HepG2 (cell line): ENCODE measurements at regions not wholly inside any gene's neighbourhood (a gene's known extent, or its start where the extent isn't known, plus 50 kb on each side); places are given as distances from the start of the nearest gene placed in this dataset.

Experiments
- ATAC-seq: fragments of 200-7000 bp; cut with Tn5 transposase; 3 replicates; pipeline ENCODE4 v1.9.1; 2020; ENCODE audit warnings: mild to moderate bottlenecking, moderate library complexity
- BruUV-seq: library from RNA; stranded (reverse); fragments of 400-500 nt; replicated peaks from 2 replicates; lab custom pipeline; 2021; lab: Mats Ljungman, UMichigan
- CTCF ChIA-PET: fragments of 300-600 bp; formaldehyde crosslinking; extraction: SDS; loops from one replicate; lab custom pipeline; 2021; ENCODE audit warnings: low total read pairs, inconsistent platforms, low intra/inter-chr PET ratio; lab: Yijun Ruan, JAX
- POLR2A ChIA-PET: fragments of 350-600 bp; sonication (Branson Sonifier 250); formaldehyde crosslinking; loops from one replicate; lab custom pipeline; 2020; ENCODE audit warnings: antibody characterized with exemption, inconsistent platforms; lab: Yijun Ruan, JAX
- DNase-seq: peaks from one replicate; pipeline ENCODE4 v3.0.0-alpha.2; 2015; ENCODE audit warnings: low spot score
- FAIRE-seq: peaks from 3 replicates; lab custom pipeline; 2011; peaks lifted over from hg19 to GRCh38; lab: Jason Lieb, UNC
- H2AFZ ChIP-seq: one replicate; pipeline ENCODE4 v1.6.1; 2011; ENCODE audit warnings: low read length, inconsistent platforms
- H3K27ac ChIP-seq: fragments of 300-600 bp; 3 replicates; pipeline ENCODE4 v1.8.0; 2011; ENCODE audit warnings: mixed run types, mild to moderate bottlenecking, mixed read lengths, low read length, inconsistent platforms; ENCODE audit not compliant: insufficient read depth; ENCODE audit errors: extremely low read length
- H3K27me3 ChIP-seq, 2 experiments: fragments of 200-600 bp in 1 of 2; 2 replicates in 1 of 2; 3 replicates in 1 of 2; pipeline versions ENCODE4 v1.6.0 to v1.8.0; 2011; ENCODE audit warnings: low read length in 2 of 2, mild to moderate bottlenecking in 2 of 2, moderate library complexity in 2 of 2, inconsistent platforms in 1 of 2; ENCODE audit not compliant: insufficient read depth in 2 of 2, control insufficient read depth in 1 of 2
- H3K36me3 ChIP-seq, 2 experiments: fragments of 200-600 bp in 1 of 2; replicated peaks in 1 of 2; 2 replicates in 1 of 2; 3 replicates in 1 of 2; pipeline versions ENCODE4 v1.5.1 to v1.8.0; 2011; ENCODE audit warnings: low read length in 2 of 2, inconsistent platforms in 1 of 2; ENCODE audit not compliant: insufficient read depth in 2 of 2, control insufficient read depth in 1 of 2
- H3K4me1 ChIP-seq: 2 replicates; pipeline ENCODE4 v1.5.1; 2012; ENCODE audit warnings: low read length, inconsistent platforms; ENCODE audit not compliant: insufficient read depth
- H3K4me2 ChIP-seq: 2 replicates; pipeline ENCODE4 v1.6.0; 2011; ENCODE audit warnings: low read depth, low read length, inconsistent platforms
- H3K4me3 ChIP-seq, 3 experiments: fragments of 200-600 bp in 1 of 3; sonication (generic), shearing (Covaris generic) in 1 of 3; replicated peaks in 1 of 3; 2 replicates each; pipeline ENCODE4 v1.5.1; 2011 to 2016; ENCODE audit warnings: low read length in 3 of 3, inconsistent platforms in 2 of 3, low read depth in 2 of 3, mild to moderate bottlenecking in 2 of 3, control low read depth in 1 of 3, mixed read lengths in 1 of 3; ENCODE audit not compliant: insufficient read depth in 1 of 3
- H3K79me2 ChIP-seq: one replicate; pipeline ENCODE4 v1.6.1; 2011; ENCODE audit warnings: low read length, inconsistent platforms; ENCODE audit not compliant: insufficient read depth
- H3K9ac ChIP-seq: 2 replicates; pipeline ENCODE4 v1.6.0; 2011; ENCODE audit warnings: mild to moderate bottlenecking, low read depth, low read length, inconsistent platforms; ENCODE audit not compliant: insufficient read depth
- H3K9me3 ChIP-seq: 2 replicates; pipeline ENCODE4 v1.5.1; 2012; ENCODE audit warnings: mild to moderate bottlenecking, low read length
- H4K20me1 ChIP-seq: 2 replicates; pipeline ENCODE4 v1.6.0; 2011; ENCODE audit warnings: inconsistent platforms, mild to moderate bottlenecking, low read length, moderate library complexity; ENCODE audit not compliant: insufficient read depth
- DR1 ChIP-seq: sonication (generic); formaldehyde crosslinking; IDR thresholded peaks from 2 replicates; pipeline ENCODE4 v1.8.0; 2021; ENCODE audit warnings: mild to moderate bottlenecking, missing genetic modification reagents, inconsistent platforms
- HIVEP1 ChIP-seq: sonication (generic); formaldehyde crosslinking; IDR thresholded peaks from 2 replicates; pipeline ENCODE4 v1.4.0; 2020; ENCODE audit warnings: mild to moderate bottlenecking, missing genetic modification reagents
- HNRNPLL ChIP-seq: fragments of 200-400 bp; formaldehyde crosslinking; IDR thresholded peaks from 2 replicates; pipeline ENCODE4 v1.6.1; 2017; ENCODE audit warnings: mild to moderate bottlenecking, low read depth, low read length; ENCODE audit not compliant: poor library complexity, severe bottlenecking
- JARID2 ChIP-seq: sonication (generic); formaldehyde crosslinking; IDR thresholded peaks from 2 replicates; pipeline ENCODE4 v1.8.1; 2023; ENCODE audit warnings: missing genetic modification reagents, inconsistent platforms; ENCODE audit not compliant: insufficient replicate concordance
- NCOA1 ChIP-seq: sonication (generic); formaldehyde crosslinking; IDR thresholded peaks from 2 replicates; pipeline ENCODE4 v1.9.0; 2021; ENCODE audit warnings: missing genetic modification reagents
- PCBP2 ChIP-seq: fragments of 200-400 bp; formaldehyde crosslinking; optimal IDR thresholded peaks from 2 replicates; pipeline ENCODE3; 2018; ENCODE audit warnings: low read length, low read depth; ENCODE audit not compliant: poor library complexity, severe bottlenecking
- POLR2G ChIP-seq: fragments of 200-400 bp; formaldehyde crosslinking; IDR thresholded peaks from 2 replicates; pipeline ENCODE4 v1.6.1; 2018; ENCODE audit warnings: mild to moderate bottlenecking, low read depth, low read length, moderate library complexity
- ZFAT ChIP-seq: sonication (generic); formaldehyde crosslinking; conservative IDR thresholded peaks from 2 replicates; pipeline ENCODE4 v1.8.1; 2023; ENCODE audit warnings: missing genetic modification reagents, inconsistent platforms
- ZNF737 ChIP-seq: sonication (generic); formaldehyde crosslinking; IDR thresholded peaks from 2 replicates; pipeline ENCODE4 v1.5.0; 2020; ENCODE audit warnings: missing genetic modification reagents, mild to moderate bottlenecking, borderline replicate concordance
- ZSCAN30 ChIP-seq: sonication (generic); formaldehyde crosslinking; IDR thresholded peaks from 2 replicates; pipeline ENCODE4 v1.5.0; 2020; ENCODE audit warnings: mild to moderate bottlenecking, missing genetic modification reagents
- WGBS: methylation state at CpG from one replicate; pipeline ENCODE4 v1.1.6; 2017; ENCODE audit warnings: low lambda C conversion rate; 5-methylcytosine and 5-hydroxymethylcytosine counted together
- in situ Hi-C: cut with HindIII; loops from 2 replicates; pipeline ENCODE4 v1.10.0; 2017; ENCODE audit warnings: low pct_unique_long_range_greater_than_20kb; ENCODE audit not compliant: extremely low pct_ligation_motif_present
- intact Hi-C: fragments of 100-400 bp; cut with micrococcal nuclease; formaldehyde crosslinking; loops from one replicate; pipeline ENCODE4 v1.10.0; 2022; ENCODE audit not compliant: unreplicated experiment
- TF ChIP-seq, protein P1 (sequence below): IDR thresholded peaks from 2 replicates; pipeline ENCODE4 v1.6.1; 2016; ENCODE audit warnings: missing biosample characterization, missing genetic modification reagents, low read depth

GRCh38 chr3:189460511-189460910 is 170.7 kb upstream of the TP63 start:
- Histone ChIP-seq H3K36me3 (no peaks in the 10 kb centered on the region), H3K4me2 (no peak overlapping the region), H3K9ac (no peak overlapping the region), H3K4me3 (no peak overlapping the region)
- no peak for DNase-seq
- TF ChIP-seq ZFAT, result no peak
- no peak for TF ChIP-seq HNRNPLL
- TF ChIP-seq HIVEP1 (CRISPR knock-in tag), result no peak
- TF ChIP-seq PCBP2, result no peak
- no peak for TF ChIP-seq ZNF737 (CRISPR knock-in tag)
- no peak for TF ChIP-seq POLR2G
- TF ChIP-seq JARID2 (CRISPR knock-in tag), result no peak
- TF ChIP-seq, all 625 proteins: peak for 0
- ChIA-PET POLR2A (no interaction called here), CTCF (no interaction called here)
- Histone ChIP-seq H3K79me2 (no peaks in the 10 kb centered on the region), H3K9me3 (no peaks in the 10 kb centered on the region), H4K20me1 (no peaks in the 10 kb centered on the region), H3K4me1 (no peaks in the 10 kb centered on the region), H2AFZ (no peak overlapping the region), H3K27ac (no peak overlapping the region), H3K27me3 (no peaks in the 10 kb centered on the region)
- 0% methylated on average over 2 of the region's 2 CpGs for WGBS
- intact Hi-C loops (no loop called here), in situ Hi-C loops (no loop called here)
- BruUV-seq, result no TSS peak
- FAIRE-seq (no peak), ATAC-seq (no peak)

GRCh38 chr3:189464799-189465198 is 166.4 kb upstream of the TP63 start:
- Histone ChIP-seq H2AFZ (no peak overlapping the region), H3K79me2 (no peaks in the 10 kb centered on the region), H4K20me1 (no peaks in the 10 kb centered on the region), H3K27me3 (no peaks in the 10 kb centered on the region), H3K4me2 (no peak overlapping the region), H3K27ac (no peak overlapping the region), H3K4me1 (no peaks in the 10 kb centered on the region), H3K4me3 (no peak overlapping the region), H3K36me3 (no peaks in the 10 kb centered on the region), H3K9me3 (no peaks in the 10 kb centered on the region), H3K9ac (no peak overlapping the region)
- FAIRE-seq (no peak), DNase-seq (no peak), ATAC-seq (no peak)
- intact Hi-C loops, result no loop called here
- BruUV-seq, result no TSS peak
- ChIA-PET CTCF (no interaction called here), POLR2A (no interaction called here)
- in situ Hi-C loops, result no loop called here
- 4% methylated on average over 2 of the region's 2 CpGs for WGBS
- no peak for TF ChIP-seq DR1 (CRISPR knock-in tag)
- TF ChIP-seq, protein P1, sequence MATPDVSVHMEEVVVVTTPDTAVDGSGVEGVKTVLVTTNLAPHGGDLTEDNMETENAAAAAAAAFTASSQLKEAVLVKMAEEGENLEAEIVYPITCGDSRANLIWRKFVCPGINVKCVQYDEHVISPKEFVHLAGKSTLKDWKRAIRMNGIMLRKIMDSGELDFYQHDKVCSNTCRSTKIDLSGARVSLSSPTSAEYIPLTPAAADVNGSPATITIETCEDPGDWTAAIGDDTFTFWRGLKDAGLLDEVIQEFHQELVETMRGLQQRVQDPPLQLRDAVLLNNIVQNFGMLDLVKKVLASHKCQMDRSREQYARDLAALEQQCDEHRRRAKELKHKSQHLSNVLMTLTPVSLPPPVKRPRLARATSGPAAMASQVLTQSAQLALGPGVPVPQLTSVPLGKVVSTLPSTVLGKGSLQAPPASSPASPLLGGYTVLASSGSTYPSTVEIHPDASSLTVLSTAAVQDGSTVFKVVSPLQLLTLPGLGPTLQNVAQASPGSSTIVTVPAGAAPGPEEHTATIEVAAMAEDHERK (CRISPR knock-in tag), result no peak
- TF ChIP-seq NCOA1 (CRISPR knock-in tag), result no peak
- TF ChIP-seq ZSCAN30 (CRISPR knock-in tag), result no peak
